Tibial nerve (tissue), 4 donors: ENCODE measurements at regions not wholly inside any gene's neighbourhood (a gene's known extent, or its start where the extent isn't known, plus 50 kb on each side); places are given as distances from the start of the nearest gene placed in this dataset.
"Not testable (repeated sequence)": the region's sequence is repeated elsewhere in the genome, so short reads cannot be mapped to it uniquely, and the experiment has no call there.

Source experiments
- DNase-seq, 2 donors: peaks; one replicate each; pipeline ENCODE4 v3.0.0-alpha.2; 2019; ENCODE audit warnings: low spot score in 2 of 2
- H3K27ac ChIP-seq, 4 donors: fragments of 200-600 bp; sonication (generic) in 3 of 4; one replicate each; pipeline ENCODE4 v1.5.1; 2017 to 2019; ENCODE audit warnings: mild to moderate bottlenecking in 1 of 4
- H3K27me3 ChIP-seq, 2 donors: fragments of 200-600 bp; sonication (generic) in 1 of 2; one replicate each; pipeline versions ENCODE4 v1.5.1 to v1.6.0; 2017 to 2019
- H3K36me3 ChIP-seq, 3 donors: fragments of 200-600 bp; sonication (generic); one replicate each; pipeline ENCODE4 v1.5.1; 2018 to 2019
- H3K4me1 ChIP-seq, 4 donors: fragments of 200-600 bp; sonication (generic) in 3 of 4; one replicate each; pipeline ENCODE4 v1.5.1; 2017 to 2019
- H3K4me3 ChIP-seq, 4 donors: fragments of 200-600 bp; sonication (generic) in 3 of 4; one replicate each; pipeline ENCODE4 v1.5.1; 2017 to 2019; ENCODE audit warnings: mild to moderate bottlenecking in 1 of 4, moderate library complexity in 1 of 4
- H3K9me3 ChIP-seq, 4 donors: fragments of 200-600 bp; sonication (generic) in 3 of 4; one replicate each; pipeline ENCODE4 v1.5.1; 2017 to 2019
- WGBS, 2 donors: methylation state at CpG; one replicate each; pipeline ENCODE4 v1.1.5; 2018; 5-methylcytosine and 5-hydroxymethylcytosine counted together

GRCh38 chr1:120272242-120272641 is 95.9 kb upstream of the SEC22B start:
- H3K36me3 ChIP-seq, H3K9me3 ChIP-seq, H3K4me1 ChIP-seq, H3K27ac ChIP-seq, DNase-seq, H3K27me3 ChIP-seq, H3K4me3 ChIP-seq: not testable (repeated sequence)
- WGBS, 2 donors: no CpG with 5 or more reads among the region's 3 CpGs

- not testable (repeated sequence) for H3K4me1 ChIP-seq, H3K4me3 ChIP-seq, H3K27ac ChIP-seq, DNase-seq, H3K27me3 ChIP-seq, H3K9me3 ChIP-seq, H3K36me3 ChIP-seq
- no CpG with 5 or more reads among the region's 5 CpGs for WGBS, 2 donors
Observed at GRCh38 chr1:120271561-120272221, 95.4 kb upstream of the SEC22B start.

- H3K9me3 ChIP-seq, DNase-seq: not testable (repeated sequence)
- WGBS, 2 donors: no CpG with 5 or more reads among the region's 1 CpG
Observed at GRCh38 chr1:120267894-120268551, 91.7 kb upstream of the SEC22B start.

GRCh38 chr1:120264564-120264963 is 88.2 kb upstream of the SEC22B start:
- H3K4me3 ChIP-seq, H3K36me3 ChIP-seq, H3K27me3 ChIP-seq, H3K4me1 ChIP-seq, DNase-seq, H3K27ac ChIP-seq, H3K9me3 ChIP-seq: not testable (repeated sequence)
- WGBS, 2 donors: no CpG with 5 or more reads among the region's 6 CpGs

More at GRCh38 chr1:120267894-120268551, 91.7 kb upstream of the SEC22B start:
- H3K4me1 ChIP-seq, H3K36me3 ChIP-seq, H3K27ac ChIP-seq, H3K4me3 ChIP-seq, H3K27me3 ChIP-seq: not testable (repeated sequence)

GRCh38 chr1:120262791-120263751 is 86.8 kb upstream of the SEC22B start:
- DNase-seq, H3K9me3 ChIP-seq: not testable (repeated sequence)

GRCh38 chr1:120257778-120258105 is 81.4 kb upstream of the SEC22B start:
- H3K27ac ChIP-seq, H3K4me3 ChIP-seq, H3K4me1 ChIP-seq, H3K27me3 ChIP-seq, DNase-seq, H3K9me3 ChIP-seq, H3K36me3 ChIP-seq: not testable (repeated sequence)
- WGBS, 2 donors: 0% methylated on average over 2 of the region's 2 CpGs; no CpG with 5 or more reads in 1 of the 2 donors

More at GRCh38 chr1:120262791-120263751, 86.8 kb upstream of the SEC22B start:
- not testable (repeated sequence) for H3K36me3 ChIP-seq, H3K4me1 ChIP-seq, H3K27me3 ChIP-seq, H3K4me3 ChIP-seq, H3K27ac ChIP-seq
- no CpG with 5 or more reads among the region's 4 CpGs for WGBS, 2 donors

- not testable (repeated sequence) for H3K27ac ChIP-seq, DNase-seq, H3K4me3 ChIP-seq, H3K4me1 ChIP-seq, H3K9me3 ChIP-seq, H3K27me3 ChIP-seq, H3K36me3 ChIP-seq
- WGBS, 2 donors: no CpG with 5 or more reads among the region's 6 CpGs
Observed at GRCh38 chr1:120257064-120257777, 80.9 kb upstream of the SEC22B start.

- H3K27ac ChIP-seq, H3K4me3 ChIP-seq, DNase-seq, H3K36me3 ChIP-seq, H3K9me3 ChIP-seq, H3K27me3 ChIP-seq, H3K4me1 ChIP-seq: not testable (repeated sequence)
- no CpG with 5 or more reads among the region's 2 CpGs for WGBS, 2 donors
Observed at GRCh38 chr1:120250756-120251155, 74.4 kb upstream of the SEC22B start.

- H3K9me3 ChIP-seq, H3K27me3 ChIP-seq, H3K27ac ChIP-seq, H3K4me1 ChIP-seq, DNase-seq, H3K36me3 ChIP-seq, H3K4me3 ChIP-seq: not testable (repeated sequence)
- WGBS, 2 donors: no CpG with 5 or more reads among the region's 7 CpGs
Observed at GRCh38 chr1:120248726-120249427, 72.6 kb upstream of the SEC22B start.

- not testable (repeated sequence) for H3K27ac ChIP-seq, H3K4me1 ChIP-seq, DNase-seq, H3K4me3 ChIP-seq, H3K36me3 ChIP-seq, H3K9me3 ChIP-seq, H3K27me3 ChIP-seq
- no CpG with 5 or more reads among the region's 2 CpGs for WGBS, 2 donors
Observed at GRCh38 chr1:120248203-120248602, 71.9 kb upstream of the SEC22B start.

GRCh38 chr1:120243867-120244266 is 67.5 kb upstream of the SEC22B start:
- H3K36me3 ChIP-seq, H3K27me3 ChIP-seq, H3K9me3 ChIP-seq, H3K27ac ChIP-seq, H3K4me3 ChIP-seq, DNase-seq, H3K4me1 ChIP-seq: not testable (repeated sequence)
- WGBS, 2 donors: 0% methylated on average over 1 of the region's 6 CpGs

- DNase-seq, H3K9me3 ChIP-seq, H3K27ac ChIP-seq, H3K4me3 ChIP-seq, H3K27me3 ChIP-seq, H3K4me1 ChIP-seq, H3K36me3 ChIP-seq: not testable (repeated sequence)
- WGBS, 2 donors: no CpG with 5 or more reads among the region's 8 CpGs
Observed at GRCh38 chr1:120242582-120242981, 66.3 kb upstream of the SEC22B start.

- DNase-seq, H3K36me3 ChIP-seq, H3K27me3 ChIP-seq, H3K4me1 ChIP-seq, H3K4me3 ChIP-seq, H3K9me3 ChIP-seq, H3K27ac ChIP-seq: not testable (repeated sequence)
- no CpG with 5 or more reads among the region's 5 CpGs for WGBS, 2 donors
Observed at GRCh38 chr1:120241868-120242267, 65.5 kb upstream of the SEC22B start.
